ENCODE measurements at regions not wholly inside any gene's neighbourhood (a gene's known extent, or its start where the extent isn't known, plus 50 kb on each side); places are given as distances from the start of the nearest gene placed in this dataset.

GRCh38 chr3:146382386-146382785 is 87.0 kb downstream of the PLSCR2 start:
- Histone ChIP-seq H3K79me2 (ENCODE audit: insufficient read depth, low read length) (no peaks in the 10 kb centered on the region), H4K20me1 (ENCODE audit: insufficient read depth, low read length) (no peaks in the 10 kb centered on the region), H2AFZ (ENCODE audit: low read length) (no peak overlapping the region), H3K9ac (ENCODE audit: insufficient read depth, low read depth, low read length) (no peak overlapping the region), H3K4me2 (ENCODE audit: low read depth, low read length) (no peak overlapping the region), H3K4me3 (replicated peaks in 1 of 3; ENCODE audit: insufficient read depth in 1 of 3, low read depth in 2 of 3, low read length in 3 of 3) (no peak overlapping the region), H3K36me3 (replicated peaks in 1 of 2; ENCODE audit: control insufficient read depth in 1 of 2, insufficient read depth in 2 of 2, low read length in 2 of 2) (no peaks in the 10 kb centered on the region), H3K27me3 (ENCODE audit: control insufficient read depth in 1 of 2, insufficient read depth in 2 of 2, low read length in 2 of 2) (no peaks in the 10 kb centered on the region), H3K4me1 (ENCODE audit: insufficient read depth, low read length) (no peaks in the 10 kb centered on the region), H3K27ac (ENCODE audit: extremely low read length, insufficient read depth, low read length) (no peak overlapping the region), H3K9me3 (ENCODE audit: low read length) (no peaks in the 10 kb centered on the region)
- 0% methylated on average over 1 of the region's 1 CpG for WGBS (ENCODE audit: low lambda C conversion rate)
- CTCF ChIA-PET (ENCODE audit: low intra/inter-chr PET ratio, low total read pairs), result no interaction called here
- ATAC-seq, result peak; percentile 77
- intact Hi-C loops (cut with micrococcal nuclease; ENCODE audit: unreplicated experiment), result no loop called here
- TF ChIP-seq CTCF (CRISPR knock-in tag; IDR thresholded peaks at IDR 0.05) (peak; percentile 37), SRSF1 (optimal IDR thresholded peaks at IDR 0.05; ENCODE audit: low read depth, low read length) (no peak), STAG1 (CRISPR knock-in tag; IDR thresholded peaks at IDR 0.05) (peak; percentile 37; the same call in 1 of the 2 replicates), ZNF383 (CRISPR knock-in tag; IDR thresholded peaks at IDR 0.05; ENCODE audit: borderline replicate concordance) (no peak)
- no peak for FAIRE-seq
- peak; percentile 5 for DNase-seq (ENCODE audit: low spot score)
- POLR2A ChIA-PET, result no interaction called here
- in situ Hi-C loops (cut with HindIII; ENCODE audit: extremely low pct_ligation_motif_present, low pct_unique_long_range_greater_than_20kb), result no loop called here
- BruUV-seq (replicated peaks), result no TSS peak

- no peak overlapping the region for H3K9ac ChIP-seq (ENCODE audit: insufficient read depth, low read depth, low read length)
- no peak overlapping the region for H2AFZ ChIP-seq (ENCODE audit: low read length)
- no peaks in the 10 kb centered on the region for H3K79me2 ChIP-seq (ENCODE audit: insufficient read depth, low read length)
- H4K20me1 ChIP-seq (ENCODE audit: insufficient read depth, low read length), result no peaks in the 10 kb centered on the region
- 2% methylated on average over 2 of the region's 2 CpGs for WGBS (ENCODE audit: low lambda C conversion rate)
- DNase-seq (ENCODE audit: low spot score), result no peak
- ChIA-PET POLR2A (no interaction called here), CTCF (ENCODE audit: low intra/inter-chr PET ratio, low total read pairs) (no interaction called here)
- H3K4me2 ChIP-seq (ENCODE audit: low read depth, low read length), result no peak overlapping the region
- TF ChIP-seq MATR3 (CRISPR knock-in tag; IDR thresholded peaks at IDR 0.05) (no peak), KLF9 (CRISPR knock-in tag; IDR thresholded peaks at IDR 0.05; ENCODE audit: low read depth) (no peak)
- no TSS peak for BruUV-seq (replicated peaks)
- no peak for ATAC-seq
- no peak overlapping the region for H3K27ac ChIP-seq (ENCODE audit: extremely low read length, insufficient read depth, low read length)
- no peaks in the 10 kb centered on the region for H3K36me3 ChIP-seq (replicated peaks in 1 of 2; ENCODE audit: control insufficient read depth in 1 of 2, insufficient read depth in 2 of 2, low read length in 2 of 2)
- FAIRE-seq, result no peak
- no peaks in the 10 kb centered on the region for H3K9me3 ChIP-seq (ENCODE audit: low read length)
- in situ Hi-C loops (cut with HindIII; ENCODE audit: extremely low pct_ligation_motif_present, low pct_unique_long_range_greater_than_20kb), result no loop called here
- H3K27me3 ChIP-seq (ENCODE audit: control insufficient read depth in 1 of 2, insufficient read depth in 2 of 2, low read length in 2 of 2), result no peaks in the 10 kb centered on the region
- intact Hi-C loops (cut with micrococcal nuclease; ENCODE audit: unreplicated experiment), result no loop called here
- H3K4me1 ChIP-seq (ENCODE audit: insufficient read depth, low read length), result no peaks in the 10 kb centered on the region
- no peak overlapping the region for H3K4me3 ChIP-seq (replicated peaks in 1 of 3; ENCODE audit: insufficient read depth in 1 of 3, low read depth in 2 of 3, low read length in 3 of 3)
Observed at GRCh38 chr3:146380046-146380445, 89.3 kb downstream of the PLSCR2 start.
